ENCODE measurements at regions not wholly inside any gene's neighbourhood (a gene's known extent, or its start where the extent isn't known, plus 50 kb on each side); places are given as distances from the start of the nearest gene placed in this dataset.

DNA sequence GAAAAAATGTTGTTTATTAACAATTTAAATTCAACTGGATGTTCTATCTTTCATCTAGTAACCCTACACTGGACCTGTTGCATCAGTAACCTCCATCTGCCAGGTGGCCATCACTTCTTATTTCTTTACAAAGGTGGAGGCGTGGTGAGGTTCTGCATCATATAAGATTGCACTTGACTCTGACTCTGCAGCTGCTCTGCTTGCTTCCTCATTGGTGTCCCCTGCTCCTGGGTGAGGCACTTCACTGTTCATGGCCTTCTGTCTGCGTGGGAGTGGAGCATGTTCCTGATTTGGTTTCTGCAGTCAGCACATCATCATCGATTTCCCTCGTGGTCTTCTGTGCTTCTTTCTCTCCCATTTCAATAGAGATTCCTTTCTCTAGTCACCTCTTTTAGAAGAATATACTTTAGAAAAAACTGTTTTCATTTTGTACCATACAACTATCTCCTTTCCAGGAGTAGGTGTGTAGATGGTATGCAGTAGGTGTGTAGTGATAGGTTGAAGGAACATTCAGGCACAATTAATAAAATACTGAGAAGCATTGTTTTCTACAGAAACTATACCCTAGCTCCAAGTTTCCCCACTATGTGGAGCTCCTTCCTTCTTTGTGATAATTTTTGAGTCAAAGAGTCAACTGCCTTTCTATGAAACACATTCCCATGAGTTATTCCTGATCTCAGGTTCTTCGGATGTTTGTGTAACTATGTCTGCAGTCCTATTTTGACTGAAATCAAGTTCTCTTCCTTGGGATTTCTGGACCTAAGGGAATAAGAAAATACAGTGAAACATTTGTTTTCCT, 231.7 kb upstream of the CNTNAP2 start:
- TF ChIP-seq, protein P1, sequence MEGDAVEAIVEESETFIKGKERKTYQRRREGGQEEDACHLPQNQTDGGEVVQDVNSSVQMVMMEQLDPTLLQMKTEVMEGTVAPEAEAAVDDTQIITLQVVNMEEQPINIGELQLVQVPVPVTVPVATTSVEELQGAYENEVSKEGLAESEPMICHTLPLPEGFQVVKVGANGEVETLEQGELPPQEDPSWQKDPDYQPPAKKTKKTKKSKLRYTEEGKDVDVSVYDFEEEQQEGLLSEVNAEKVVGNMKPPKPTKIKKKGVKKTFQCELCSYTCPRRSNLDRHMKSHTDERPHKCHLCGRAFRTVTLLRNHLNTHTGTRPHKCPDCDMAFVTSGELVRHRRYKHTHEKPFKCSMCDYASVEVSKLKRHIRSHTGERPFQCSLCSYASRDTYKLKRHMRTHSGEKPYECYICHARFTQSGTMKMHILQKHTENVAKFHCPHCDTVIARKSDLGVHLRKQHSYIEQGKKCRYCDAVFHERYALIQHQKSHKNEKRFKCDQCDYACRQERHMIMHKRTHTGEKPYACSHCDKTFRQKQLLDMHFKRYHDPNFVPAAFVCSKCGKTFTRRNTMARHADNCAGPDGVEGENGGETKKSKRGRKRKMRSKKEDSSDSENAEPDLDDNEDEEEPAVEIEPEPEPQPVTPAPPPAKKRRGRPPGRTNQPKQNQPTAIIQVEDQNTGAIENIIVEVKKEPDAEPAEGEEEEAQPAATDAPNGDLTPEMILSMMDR (IDR thresholded peaks at IDR 0.05; ENCODE audit: low read depth, low read length): no peak
- no peak for TF ChIP-seq EZH2phosphoT487 (IDR thresholded peaks at IDR 0.05; ENCODE audit: low read depth)
